ENCODE measurements at regions not wholly inside any gene's neighbourhood (a gene's known extent, or its start where the extent isn't known, plus 50 kb on each side); places are given as distances from the start of the nearest gene placed in this dataset.

GRCh38 chr7:110296321-110296720 lies 794.6 kb upstream of the LRRN3 start:
- no peaks in the 10 kb centered on the region for H3K4me1 ChIP-seq
- no peak overlapping the region for H3K4me3 ChIP-seq
- ATAC-seq, result no peak
- DNase-seq, result no peak
- H3K27ac ChIP-seq, result no peak overlapping the region
- H3K27me3 ChIP-seq, result no peaks in the 10 kb centered on the region
- H3K36me3 ChIP-seq, result no peaks in the 10 kb centered on the region
- in situ Hi-C loops (cut with MboI; ENCODE audit: low sequenced_read_pairs in 4 of 4), result no loop called here
- H3K9me3 ChIP-seq, result no peaks in the 10 kb centered on the region
- intact Hi-C loops (cut with DNase I; ENCODE audit: low total_unique reads), result no loop called here
- TF ChIP-seq POLR2A (IDR thresholded peaks at IDR 0.05) (no peak), CTCF (IDR thresholded peaks at IDR 0.05 in 4 of 5, conservative IDR thresholded peaks at IDR 0.05 in 1 of 5) (no peak)

DNA sequence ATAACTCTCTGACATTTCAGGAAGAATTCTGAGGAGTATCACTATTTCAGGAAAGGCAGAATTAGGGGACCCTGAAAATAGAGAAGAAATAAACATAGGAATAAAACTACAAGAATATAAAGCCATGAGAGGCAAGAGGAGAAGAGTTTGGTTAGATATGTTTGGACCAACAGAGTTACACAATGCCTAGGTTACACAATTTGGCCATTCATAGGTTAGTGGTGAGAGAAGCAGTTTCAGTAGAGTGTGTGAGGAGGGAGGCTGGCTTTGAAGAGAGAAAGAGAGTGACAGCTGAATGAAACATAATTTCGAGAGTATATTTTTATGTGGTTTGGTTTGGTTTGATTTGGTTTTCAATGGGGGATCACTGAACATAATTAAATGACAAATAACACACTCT lies 783.2 kb upstream of the LRRN3 start:
- Histone ChIP-seq H3K36me3 (no peaks in the 10 kb centered on the region), H3K9me3 (no peaks in the 10 kb centered on the region), H3K4me1 (no peaks in the 10 kb centered on the region), H3K4me3 (no peak overlapping the region), H3K27ac (no peak overlapping the region), H3K27me3 (no peaks in the 10 kb centered on the region)
- intact Hi-C loops (cut with DNase I; ENCODE audit: low total_unique reads), result no loop called here
- DNase-seq, result no peak
- in situ Hi-C loops (cut with MboI; ENCODE audit: low sequenced_read_pairs in 4 of 4), result no loop called here
- TF ChIP-seq CTCF (IDR thresholded peaks at IDR 0.05 in 4 of 5, conservative IDR thresholded peaks at IDR 0.05 in 1 of 5), result no peak
- TF ChIP-seq POLR2A (IDR thresholded peaks at IDR 0.05), result no peak
- ATAC-seq, result no peak

GRCh38 chr7:110308791-110309190 lies 782.1 kb upstream of the LRRN3 start:
- H3K27ac ChIP-seq, result no peak overlapping the region
- H3K27me3 ChIP-seq, result no peaks in the 10 kb centered on the region
- no peaks in the 10 kb centered on the region for H3K4me1 ChIP-seq
- no peak overlapping the region for H3K4me3 ChIP-seq
- no peak for ATAC-seq
- no peak for DNase-seq
- H3K36me3 ChIP-seq, result no peaks in the 10 kb centered on the region
- TF ChIP-seq CTCF (IDR thresholded peaks at IDR 0.05 in 4 of 5, conservative IDR thresholded peaks at IDR 0.05 in 1 of 5), result no peak
- TF ChIP-seq POLR2A (IDR thresholded peaks at IDR 0.05), result no peak
- in situ Hi-C loops (cut with MboI; ENCODE audit: low sequenced_read_pairs in 4 of 4), result no loop called here
- H3K9me3 ChIP-seq, result no peaks in the 10 kb centered on the region
- intact Hi-C loops (cut with DNase I; ENCODE audit: low total_unique reads), result no loop called here

DNA sequence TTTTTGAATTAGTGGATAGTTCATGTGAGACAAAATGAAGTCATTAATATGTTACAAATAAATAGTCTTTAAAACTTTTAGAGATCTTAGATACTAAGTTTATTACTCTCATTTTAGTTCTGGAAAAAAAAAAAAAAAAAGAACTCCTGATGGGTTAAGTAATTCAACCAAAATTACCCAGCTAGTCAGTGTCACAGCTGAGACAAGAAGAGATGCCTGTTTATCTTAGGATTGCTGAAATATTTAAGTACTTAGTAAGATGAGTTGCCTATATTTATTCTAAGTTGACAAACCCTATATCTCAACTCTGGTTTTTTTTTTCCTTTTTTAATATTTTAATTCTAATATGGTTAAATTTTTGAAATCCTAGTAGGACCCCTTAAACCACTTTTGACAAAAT lies 781.0 kb upstream of the LRRN3 start:
- in situ Hi-C loops (cut with MboI; ENCODE audit: low sequenced_read_pairs in 4 of 4), result no loop called here
- intact Hi-C loops (cut with DNase I; ENCODE audit: low total_unique reads), result no loop called here
- Histone ChIP-seq H3K27me3 (no peaks in the 10 kb centered on the region), H3K9me3 (no peaks in the 10 kb centered on the region), H3K4me3 (no peak overlapping the region), H3K4me1 (no peaks in the 10 kb centered on the region), H3K27ac (no peak overlapping the region), H3K36me3 (no peaks in the 10 kb centered on the region)
- no peak for ATAC-seq
- no peak for TF ChIP-seq CTCF (IDR thresholded peaks at IDR 0.05 in 4 of 5, conservative IDR thresholded peaks at IDR 0.05 in 1 of 5)
- TF ChIP-seq POLR2A (IDR thresholded peaks at IDR 0.05), result no peak
- DNase-seq, result no peak

- intact Hi-C loops (cut with DNase I; ENCODE audit: low total_unique reads), result no loop called here
Measured at GRCh38 chr7:110311556-110311955, 779.4 kb upstream of the LRRN3 start.

More at GRCh38 chr7:110311556-110311955, 779.4 kb upstream of the LRRN3 start:
- DNase-seq (no peak), ATAC-seq (no peak)
- no peaks in the 10 kb centered on the region for H3K9me3 ChIP-seq
- no peaks in the 10 kb centered on the region for H3K36me3 ChIP-seq
- H3K27ac ChIP-seq, result no peak overlapping the region
- H3K4me1 ChIP-seq, result no peaks in the 10 kb centered on the region
- in situ Hi-C loops (cut with MboI; ENCODE audit: low sequenced_read_pairs in 4 of 4), result no loop called here
- TF ChIP-seq POLR2A (IDR thresholded peaks at IDR 0.05), result no peak
- no peak overlapping the region for H3K4me3 ChIP-seq
- no peaks in the 10 kb centered on the region for H3K27me3 ChIP-seq
